Mammary epithelial cell (primary cell): ENCODE measurements at regions not wholly inside any gene's neighbourhood (a gene's known extent, or its start where the extent isn't known, plus 50 kb on each side); places are given as distances from the start of the nearest gene placed in this dataset.

Experiments
- CTCF ChIP-seq, 2 donors: IDR thresholded peaks in 1 of 2; conservative IDR thresholded peaks in 1 of 2; 2 replicates each; pipeline ENCODE4 v1.5.1; 2011 to 2012; ENCODE audit warnings: inconsistent platforms in 2 of 2, low read length in 2 of 2, mild to moderate bottlenecking in 2 of 2, control low read depth in 1 of 2, low read depth in 1 of 2; ENCODE audit not compliant: insufficient read depth in 1 of 2; ENCODE audit errors: extremely low read depth in 1 of 2
- EZH2 ChIP-seq: IDR thresholded peaks from 2 replicates; pipeline ENCODE4 v1.6.1; 2012; ENCODE audit warnings: low read length, inconsistent platforms, borderline replicate concordance

- TF ChIP-seq CTCF (conservative IDR thresholded peaks at IDR 0.05 in 1 of 2, IDR thresholded peaks at IDR 0.05 in 1 of 2; ENCODE audit: extremely low read depth in 1 of 2, insufficient read depth in 1 of 2, low read depth in 1 of 2, low read length in 2 of 2) (no peak), EZH2 (no peak)
Measured at GRCh38 chr6:77072694-77073409, 390.4 kb downstream of the HTR1B start.
